GM06990 (cell line): ENCODE measurements at regions not wholly inside any gene's neighbourhood (a gene's known extent, or its start where the extent isn't known, plus 50 kb on each side); places are given as distances from the start of the nearest gene placed in this dataset.

Source experiments
- DNase-seq: peaks from one replicate; pipeline ENCODE4 v3.0.0-alpha.2; 2011; ENCODE audit not compliant: insufficient read length; ENCODE audit errors: extremely low read depth
- H3K27me3 ChIP-seq: replicated peaks from 2 replicates; pipeline ENCODE4 v1.6.0; 2011; ENCODE audit warnings: low read length; ENCODE audit not compliant: control insufficient read depth, insufficient read depth
- H3K36me3 ChIP-seq: 2 replicates; pipeline ENCODE4 v1.5.1; 2011; ENCODE audit warnings: low read length; ENCODE audit not compliant: control insufficient read depth, insufficient read depth
- H3K4me3 ChIP-seq: replicated peaks from 2 replicates; pipeline ENCODE4 v1.5.1; 2011; ENCODE audit warnings: low read depth, mild to moderate bottlenecking, control low read depth, low read length
- CTCF ChIP-seq: IDR thresholded peaks from 2 replicates; pipeline ENCODE4 v1.5.1; 2011; ENCODE audit warnings: low read length, control low read depth, mild to moderate bottlenecking, inconsistent platforms; ENCODE audit not compliant: insufficient read depth, poor library complexity, severe bottlenecking

- H3K27me3 ChIP-seq: no peaks in the 10 kb centered on the region
- H3K36me3 ChIP-seq: no peaks in the 10 kb centered on the region
- no peak for TF ChIP-seq CTCF
- H3K4me3 ChIP-seq: no peak overlapping the region
- no peak for DNase-seq
These were observed 769.5 kb upstream of the CXADR start for GRCh38 chr21:16743317-16743716.

GRCh38 chr21:16750926-16751325 lies 761.9 kb upstream of the CXADR start:
- no peak for TF ChIP-seq CTCF
- Histone ChIP-seq H3K27me3 (no peaks in the 10 kb centered on the region), H3K4me3 (no peak overlapping the region), H3K36me3 (no peaks in the 10 kb centered on the region)
- DNase-seq: no peak

GRCh38 chr21:16751695-16752474 lies 761.0 kb upstream of the CXADR start:
- Histone ChIP-seq H3K36me3 (no peaks in the 10 kb centered on the region), H3K4me3 (no peak overlapping the region), H3K27me3 (no peaks in the 10 kb centered on the region)
- no peak for DNase-seq
- TF ChIP-seq CTCF: no peak

- H3K4me3 ChIP-seq: no peak overlapping the region
- DNase-seq: no peak
- no peaks in the 10 kb centered on the region for H3K36me3 ChIP-seq
- TF ChIP-seq CTCF: no peak
- H3K27me3 ChIP-seq: no peaks in the 10 kb centered on the region
These were observed 760.4 kb upstream of the CXADR start for GRCh38 chr21:16752475-16752857.

GRCh38 chr21:16755061-16755460 lies 757.8 kb upstream of the CXADR start:
- no peak overlapping the region for H3K4me3 ChIP-seq
- no peak for TF ChIP-seq CTCF
- H3K36me3 ChIP-seq: no peaks in the 10 kb centered on the region
- H3K27me3 ChIP-seq: no peaks in the 10 kb centered on the region
- no peak for DNase-seq

GRCh38 chr21:16767201-16767600 lies 745.6 kb upstream of the CXADR start:
- H3K36me3 ChIP-seq: no peaks in the 10 kb centered on the region
- DNase-seq: no peak
- no peak overlapping the region for H3K4me3 ChIP-seq
- TF ChIP-seq CTCF: no peak
- no peaks in the 10 kb centered on the region for H3K27me3 ChIP-seq
